DMS53 (cell line): ENCODE measurements at regions not wholly inside any gene's neighbourhood (a gene's known extent, or its start where the extent isn't known, plus 50 kb on each side); places are given as distances from the start of the nearest gene placed in this dataset.
"Not testable (repeated sequence)": the region's sequence is repeated elsewhere in the genome, so short reads cannot be mapped to it uniquely, and the experiment has no call there.

ENCODE experiments used
- DNase-seq: peaks from one replicate; lab custom pipeline; 2025; lab: John Stamatoyannopoulos, UW

- peak; percentile 45 for DNase-seq
Measured at GRCh38 chr16:27639561-27640276, 89.8 kb downstream of the KATNIP start.

DNA sequence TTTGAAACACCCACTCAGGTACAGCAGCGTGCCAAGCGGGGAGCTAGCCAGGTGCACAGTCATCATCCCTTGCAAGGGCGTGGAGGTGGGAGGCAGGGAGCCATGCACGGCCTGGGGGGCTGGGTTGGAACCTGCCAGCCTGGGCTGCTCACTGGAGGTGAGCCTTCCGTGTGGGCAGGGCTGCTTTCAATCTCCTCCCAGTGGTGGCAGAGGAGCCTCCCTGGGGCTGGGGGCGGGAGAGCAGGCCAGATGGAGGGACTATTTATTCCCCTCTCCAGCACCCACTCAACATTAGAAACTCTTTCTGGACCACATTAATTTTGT lies 90.3 kb downstream of the KATNIP start:
- DNase-seq = no peak

GRCh38 chr16:27641260-27641659 lies 91.3 kb downstream of the KATNIP start:
- DNase-seq = no peak

DNA sequence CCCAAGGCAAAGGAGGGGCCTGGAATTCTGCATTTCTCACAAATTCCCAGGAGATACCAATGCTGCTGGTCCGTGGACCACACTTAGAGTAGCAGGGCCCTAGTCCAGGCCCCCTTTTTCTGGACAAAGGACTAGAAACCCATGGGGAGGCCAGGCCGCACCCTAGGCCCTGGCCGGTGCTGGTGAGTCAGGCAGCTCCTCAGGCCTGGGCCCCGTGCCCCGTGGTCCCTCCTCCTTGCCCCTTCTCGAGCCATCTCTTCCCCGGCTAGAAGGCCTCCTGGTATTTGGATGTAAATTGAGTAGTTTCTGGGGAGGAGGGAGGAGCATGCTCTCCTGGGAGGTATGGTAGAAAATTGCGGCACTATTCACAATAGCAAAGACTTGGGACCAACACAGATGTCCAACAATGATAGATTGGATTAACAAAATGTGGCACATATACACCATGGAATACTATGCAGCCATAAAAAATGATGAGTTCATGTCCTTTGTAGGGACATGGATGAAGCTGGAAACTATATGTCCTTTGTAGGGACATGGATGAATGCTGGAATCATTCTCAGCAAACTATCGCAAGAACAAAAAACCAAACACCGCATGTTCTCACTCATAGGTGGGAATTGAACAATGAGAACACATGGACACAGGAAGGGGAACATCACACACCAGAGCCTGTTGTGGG lies 91.9 kb downstream of the KATNIP start:
- not testable (repeated sequence) for DNase-seq

GRCh38 chr16:27642756-27643155 lies 92.8 kb downstream of the KATNIP start:
- peak; percentile 4 for DNase-seq

DNA sequence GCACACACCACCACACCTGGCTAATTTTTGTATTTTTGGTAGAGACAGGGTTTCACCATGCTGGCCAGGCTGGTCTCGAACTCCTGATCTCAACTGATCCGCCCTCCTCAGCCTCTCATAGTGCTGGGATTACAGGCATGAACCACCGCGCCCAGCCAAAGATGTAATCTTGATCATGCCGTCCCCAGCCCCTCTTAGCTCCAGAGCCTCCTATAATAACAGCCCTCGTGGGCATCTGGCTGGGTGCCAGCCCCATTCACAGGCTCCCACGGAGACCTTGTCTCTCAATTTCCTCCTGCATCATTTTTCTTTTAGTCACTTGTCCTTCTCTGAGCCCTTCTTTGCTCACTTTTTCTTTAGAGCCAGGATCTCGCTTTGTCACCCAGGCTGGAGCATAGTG lies 94.2 kb downstream of the KATNIP start:
- no peak for DNase-seq

- no peak for DNase-seq
Measured at GRCh38 chr16:27645396-27645795, 95.5 kb downstream of the KATNIP start.

GRCh38 chr16:27646806-27647205 lies 96.9 kb downstream of the KATNIP start:
- no peak for DNase-seq

GRCh38 chr16:27649021-27649420 lies 99.1 kb downstream of the KATNIP start:
- no peak for DNase-seq

DNA sequence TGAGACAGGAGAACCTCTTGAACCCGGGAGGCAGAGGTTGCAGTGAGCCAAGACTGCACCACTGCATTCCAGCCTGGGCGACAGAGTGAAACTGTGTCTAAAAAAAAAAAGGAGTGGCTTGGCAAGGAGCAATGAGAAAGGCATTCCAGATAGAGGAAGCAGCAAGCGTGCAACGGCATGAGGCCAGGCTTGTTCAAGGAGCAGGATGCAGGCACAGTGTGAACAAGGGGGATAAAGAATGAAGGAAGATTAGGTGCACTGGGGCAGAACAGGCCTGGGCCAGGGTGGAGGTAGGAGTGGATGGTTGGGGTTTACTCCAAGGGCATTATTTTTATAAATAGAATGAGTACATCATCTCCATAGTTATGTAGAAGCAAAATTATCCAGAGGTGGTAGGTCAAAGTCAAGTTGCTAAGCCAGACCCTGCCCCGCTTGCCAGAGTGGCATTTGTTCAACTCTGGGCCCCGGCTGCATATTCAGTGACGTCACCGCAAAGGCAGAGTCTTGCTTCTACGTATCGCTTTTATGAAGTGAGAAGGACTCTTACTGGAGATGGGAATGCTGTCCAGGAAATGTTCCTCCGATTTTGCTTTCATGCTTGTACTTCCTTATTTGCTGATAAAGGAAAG lies 100.2 kb downstream of the KATNIP start:
- DNase-seq = no peak

- DNase-seq = no peak
Measured at GRCh38 chr16:27651301-27651700, 101.4 kb downstream of the KATNIP start.

DNA sequence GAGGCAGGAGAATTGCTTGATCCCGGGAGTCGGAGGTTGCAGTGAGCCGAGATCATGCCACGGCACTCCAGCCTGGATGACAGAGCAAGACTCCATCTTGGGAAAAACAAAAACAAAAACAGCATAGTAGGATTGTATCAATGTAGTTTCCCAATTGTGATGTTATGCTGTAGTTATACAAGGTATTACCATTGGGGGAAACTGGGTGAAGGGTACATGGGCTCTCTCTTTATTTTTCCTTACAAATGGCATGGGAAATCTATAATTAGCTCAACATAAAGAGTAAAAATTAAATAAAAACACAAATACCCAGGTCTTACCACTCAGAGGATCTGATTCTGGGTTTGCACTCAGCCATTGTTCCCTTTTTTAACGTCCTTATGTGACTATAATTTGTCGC lies 107.9 kb downstream of the KATNIP start:
- DNase-seq = no peak

- no peak for DNase-seq
Measured at GRCh38 chr16:27660507-27660906, 110.6 kb downstream of the KATNIP start.

DNA sequence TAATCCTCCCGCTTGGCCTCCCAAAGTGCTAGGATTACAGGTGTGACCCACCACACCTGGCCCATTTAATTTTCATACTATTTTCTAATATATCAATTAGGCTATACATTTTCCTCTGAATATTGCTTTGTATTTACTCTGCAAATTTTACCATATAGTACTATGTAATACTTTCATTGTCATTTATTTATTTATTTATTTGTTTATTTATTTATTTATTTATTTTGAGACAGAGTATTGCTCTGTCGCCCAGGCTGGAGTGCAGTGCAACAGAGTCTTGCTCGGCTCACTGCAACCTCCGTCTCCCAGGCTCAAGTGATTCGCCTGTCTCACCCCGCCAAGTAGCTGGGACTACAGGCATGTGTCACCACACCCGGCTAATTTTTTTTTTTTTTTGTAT lies 113.3 kb downstream of the KATNIP start:
- DNase-seq = not testable (repeated sequence)

GRCh38 chr16:27665881-27666280 lies 115.9 kb downstream of the KATNIP start:
- no peak for DNase-seq

DNA sequence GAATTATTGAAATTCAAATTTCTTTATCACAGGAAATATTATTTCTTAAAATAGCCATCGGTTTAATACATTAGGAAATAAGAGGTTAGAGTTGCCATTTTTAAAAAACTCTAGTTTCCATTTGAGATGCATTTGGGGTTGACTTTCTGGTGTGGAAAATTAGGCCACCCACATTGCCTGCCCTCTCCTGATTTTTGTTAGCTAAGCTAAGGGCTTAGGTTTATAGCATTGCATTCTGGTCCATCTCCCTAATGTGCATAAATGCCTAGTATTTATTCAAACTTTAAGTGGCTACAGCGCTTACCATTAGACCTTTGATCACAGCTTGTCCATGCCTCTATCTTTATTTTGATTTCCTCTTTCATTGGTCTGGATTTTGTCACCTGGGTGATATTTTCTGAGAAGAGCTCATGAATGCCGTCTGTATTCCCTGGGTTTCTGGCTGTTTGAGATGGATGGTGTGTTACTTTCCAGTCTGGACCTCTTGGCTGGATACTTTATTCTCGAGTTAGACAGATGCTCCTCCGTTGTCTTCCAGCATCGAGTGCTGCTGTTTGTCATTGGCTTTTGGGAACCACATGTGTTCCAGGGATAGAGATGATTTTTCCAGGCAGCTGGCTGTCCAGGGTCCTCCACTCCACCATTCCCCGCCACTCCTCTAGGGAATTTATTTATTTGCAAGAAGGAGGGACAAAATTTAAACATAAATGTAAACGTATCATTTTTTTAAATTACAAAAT lies 120.3 kb downstream of the KATNIP start:
- no peak for DNase-seq

GRCh38 chr16:27671410-27671809 lies 121.5 kb downstream of the KATNIP start:
- DNase-seq = peak; percentile 2

- no peak for DNase-seq
Measured at GRCh38 chr16:27676839-27677238, 126.9 kb downstream of the KATNIP start.

DNA sequence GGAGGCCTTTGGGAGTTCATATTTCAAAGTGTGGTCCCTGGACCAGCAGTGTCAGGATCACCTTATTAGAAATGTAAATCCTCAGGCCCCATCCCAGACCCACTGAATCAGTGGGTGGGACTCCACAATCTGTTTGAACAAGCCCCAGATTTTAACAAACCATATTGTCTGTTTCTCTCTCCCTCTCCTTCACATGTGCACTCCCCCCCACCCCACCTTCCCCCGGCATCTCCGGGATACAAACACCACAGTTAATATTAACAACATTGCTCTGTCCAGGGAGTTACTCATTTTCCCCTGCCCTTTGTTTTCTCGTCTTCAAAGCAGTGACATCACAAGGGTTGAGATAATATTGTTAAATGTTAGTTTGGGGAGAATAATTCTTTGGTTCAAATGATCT lies 127.3 kb downstream of the KATNIP start:
- no peak for DNase-seq

- no peak for DNase-seq
Measured at GRCh38 chr16:27678955-27679354, 129.0 kb downstream of the KATNIP start.

GRCh38 chr16:27679899-27680298 lies 130.0 kb downstream of the KATNIP start:
- DNase-seq = no peak

- DNase-seq = no peak
Measured at GRCh38 chr16:27681681-27682080, 131.7 kb downstream of the KATNIP start.

DNA sequence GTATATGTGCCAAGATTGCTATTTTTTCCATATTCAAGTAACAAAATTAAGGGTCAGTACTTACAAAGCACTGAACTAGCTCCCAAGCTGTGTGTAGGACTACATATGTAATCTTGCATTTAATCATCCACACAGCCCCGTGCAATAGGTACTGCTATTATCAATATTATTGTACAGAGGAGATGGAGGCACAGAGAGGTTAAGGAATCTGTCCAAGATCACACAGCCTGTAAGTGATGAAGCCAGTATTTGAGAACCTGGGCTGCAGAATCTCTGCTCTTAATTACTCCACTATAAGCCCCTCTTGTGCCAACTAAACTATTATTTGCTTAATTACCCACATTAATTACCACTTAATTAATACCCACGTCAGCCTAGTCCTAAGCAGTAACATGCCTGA lies 134.1 kb downstream of the KATNIP start:
- DNase-seq = no peak
